Mesothelial cell of epicardium (in vitro differentiated cells): ENCODE measurements at regions not wholly inside any gene's neighbourhood (a gene's known extent, or its start where the extent isn't known, plus 50 kb on each side); places are given as distances from the start of the nearest gene placed in this dataset.

Experiments used
- DNase-seq, 2 experiments: peaks; one replicate each; pipeline ENCODE4 v3.0.0; 2021; ENCODE audit warnings: low spot score in 2 of 2; ENCODE audit not compliant: unreplicated experiment in 2 of 2
- H3K27ac Mint-ChIP-seq: 2 replicates; pipeline ENCODE4 v1.8.0; 2021; ENCODE audit warnings: mixed read lengths
- H3K27me3 Mint-ChIP-seq: 2 replicates; pipeline ENCODE4 v1.8.0; 2021; ENCODE audit warnings: low read depth, mixed read lengths
- H3K36me3 Mint-ChIP-seq: 2 replicates; pipeline ENCODE4 v1.8.0; 2021; ENCODE audit warnings: mixed read lengths
- H3K4me1 Mint-ChIP-seq: 2 replicates; pipeline ENCODE4 v1.8.0; 2021; ENCODE audit warnings: mixed read lengths
- H3K4me3 Mint-ChIP-seq: 2 replicates; pipeline ENCODE4 v1.8.0; 2021; ENCODE audit warnings: mild to moderate bottlenecking, moderate library complexity, mixed read lengths
- H3K9me3 Mint-ChIP-seq: 2 replicates; pipeline ENCODE4 v1.8.0; 2021; ENCODE audit warnings: mixed read lengths
- CTCF ChIP-seq: fragments of 200-600 bp; sonication (generic); IDR thresholded peaks from one replicate; pipeline ENCODE4 v1.5.0; 2021; ENCODE audit warnings: antibody characterized with exemption; ENCODE audit not compliant: unreplicated experiment

GRCh38 chr9:118360036-118360435 lies 655.8 kb downstream of the TLR4 start:
- Mint-ChIP-seq H3K4me3 (no peak overlapping the region), H3K4me1 (peaks cover 1% of the 10 kb centered on the region), H3K27me3 (no peaks in the 10 kb centered on the region), H3K9me3 (no peaks in the 10 kb centered on the region), H3K27ac (no peak overlapping the region), H3K36me3 (no peaks in the 10 kb centered on the region)
- no peak for TF ChIP-seq CTCF
- no peak for DNase-seq

GRCh38 chr9:118362123-118362522 lies 657.9 kb downstream of the TLR4 start:
- Mint-ChIP-seq H3K9me3 (no peaks in the 10 kb centered on the region), H3K4me3 (no peak overlapping the region), H3K27me3 (no peaks in the 10 kb centered on the region), H3K27ac (no peak overlapping the region), H3K4me1 (peaks cover 1% of the 10 kb centered on the region), H3K36me3 (no peaks in the 10 kb centered on the region)
- no peak for TF ChIP-seq CTCF
- DNase-seq: no peak

- Mint-ChIP-seq H3K4me3 (no peak overlapping the region), H3K4me1 (peaks cover 1% of the 10 kb centered on the region), H3K36me3 (no peaks in the 10 kb centered on the region), H3K27ac (no peak overlapping the region), H3K27me3 (no peaks in the 10 kb centered on the region), H3K9me3 (no peaks in the 10 kb centered on the region)
- DNase-seq: no peak
- TF ChIP-seq CTCF: no peak
Observed at GRCh38 chr9:118362596-118362995, 658.4 kb downstream of the TLR4 start.

- Mint-ChIP-seq H3K36me3 (no peaks in the 10 kb centered on the region), H3K27ac (no peak overlapping the region), H3K4me3 (no peak overlapping the region), H3K27me3 (peaks cover 1% of the 10 kb centered on the region), H3K4me1 (peaks cover 1% of the 10 kb centered on the region), H3K9me3 (no peaks in the 10 kb centered on the region)
- DNase-seq: no peak
- no peak for TF ChIP-seq CTCF
Observed at GRCh38 chr9:118364266-118365106, 660.3 kb downstream of the TLR4 start.

- peaks cover 1% of the 10 kb centered on the region for H3K27me3 Mint-ChIP-seq
- TF ChIP-seq CTCF: no peak
- H3K27ac Mint-ChIP-seq: no peak overlapping the region
- no peaks in the 10 kb centered on the region for H3K4me1 Mint-ChIP-seq
- DNase-seq: no peak
- H3K36me3 Mint-ChIP-seq: no peaks in the 10 kb centered on the region
- H3K4me3 Mint-ChIP-seq: no peak overlapping the region
- no peaks in the 10 kb centered on the region for H3K9me3 Mint-ChIP-seq
Observed at GRCh38 chr9:118366228-118366627, 662.0 kb downstream of the TLR4 start.
